HG03139 (cell line): ENCODE measurements at regions not wholly inside any gene's neighbourhood (a gene's known extent, or its start where the extent isn't known, plus 50 kb on each side); places are given as distances from the start of the nearest gene placed in this dataset.

Experiments used
- ATAC-seq: cut with Tn5 transposase; IDR thresholded peaks from one replicate; pipeline ENCODE4 v1.9.1; 2021; ENCODE audit not compliant: unreplicated experiment

DNA sequence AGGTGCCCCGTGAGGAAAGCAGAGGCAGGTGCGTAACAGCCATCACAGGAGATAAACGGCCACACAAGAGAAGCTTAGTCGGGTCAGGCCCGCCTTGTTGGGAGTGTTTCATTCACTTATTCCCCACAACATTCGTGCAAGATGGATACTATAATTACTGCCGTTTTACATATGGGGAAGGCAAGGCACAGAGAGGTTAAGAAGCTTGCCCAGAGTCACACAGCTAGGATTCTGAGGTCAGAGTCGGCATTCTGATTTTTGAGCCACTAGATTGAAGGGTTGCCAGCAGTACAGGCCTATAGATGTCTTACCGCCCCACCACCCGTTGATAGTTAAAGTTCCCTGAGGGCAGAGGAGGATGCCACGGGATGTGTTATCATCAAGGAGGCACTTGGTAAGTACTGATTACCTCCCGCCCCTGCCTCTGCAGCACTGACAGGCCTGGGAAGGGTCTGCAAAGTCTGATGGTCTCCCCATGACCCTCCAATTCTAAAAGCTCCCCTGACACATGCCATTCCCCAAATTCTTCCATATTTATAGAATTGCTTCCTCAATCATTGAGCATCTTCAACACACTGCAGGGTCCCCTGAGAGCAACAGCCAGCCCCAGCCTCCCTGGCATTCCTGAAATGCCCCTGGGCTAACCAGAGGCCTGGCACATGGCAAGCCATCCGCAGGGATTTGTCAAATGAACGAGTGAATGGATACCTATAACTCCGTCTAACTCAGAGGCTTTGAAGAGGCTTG lies 74.7 kb upstream of the CLDN14 start:
- ATAC-seq: no peak

DNA sequence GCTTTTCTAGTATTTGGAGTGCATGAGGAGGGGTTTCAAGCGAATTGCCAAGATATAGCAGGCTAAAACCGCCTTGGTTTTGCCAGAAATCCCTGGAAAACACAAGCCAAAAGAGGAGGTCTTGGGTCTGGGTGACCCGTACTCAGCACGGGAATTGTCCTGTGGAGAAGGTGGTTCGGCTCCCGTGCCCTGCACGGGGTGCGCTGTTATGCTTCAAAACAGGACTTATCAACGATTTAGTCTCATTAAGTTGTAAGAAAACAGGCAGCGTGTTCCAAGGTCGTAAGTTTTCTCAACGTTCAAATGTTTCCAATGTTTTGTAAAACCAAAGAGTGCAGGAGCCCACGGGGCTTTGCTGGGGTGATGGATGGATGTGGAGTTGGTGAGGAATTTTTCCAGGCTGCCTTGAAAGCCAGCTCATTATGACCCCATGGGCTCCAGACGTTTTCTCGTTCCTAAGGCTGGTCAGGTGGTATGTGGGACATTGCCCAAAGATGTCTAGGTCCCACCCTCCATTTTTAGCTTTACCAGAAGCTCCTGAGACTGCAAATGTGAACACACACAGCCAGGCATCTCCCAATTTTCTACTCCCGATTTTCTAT lies 75.4 kb upstream of the CLDN14 start:
- ATAC-seq: no peak

DNA sequence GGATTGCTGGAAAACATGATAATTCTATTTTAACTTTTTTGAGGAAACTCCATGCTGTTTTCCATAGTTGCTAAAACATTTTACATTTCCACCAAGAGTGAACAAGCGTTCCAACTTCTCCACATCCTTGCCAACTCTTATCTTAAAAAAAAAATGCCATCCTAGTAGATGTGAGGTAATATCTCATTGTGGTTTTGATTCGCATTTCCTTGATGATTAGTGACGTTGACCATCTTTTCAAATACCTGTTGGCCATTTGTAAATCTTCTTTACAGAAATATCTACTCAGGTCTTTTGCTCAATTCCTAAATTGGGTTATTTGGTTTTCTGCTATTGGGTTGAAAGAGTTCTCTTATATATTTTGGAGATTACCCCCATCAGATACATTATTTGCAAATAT lies 77.4 kb upstream of the CLDN14 start:
- ATAC-seq: no peak

DNA sequence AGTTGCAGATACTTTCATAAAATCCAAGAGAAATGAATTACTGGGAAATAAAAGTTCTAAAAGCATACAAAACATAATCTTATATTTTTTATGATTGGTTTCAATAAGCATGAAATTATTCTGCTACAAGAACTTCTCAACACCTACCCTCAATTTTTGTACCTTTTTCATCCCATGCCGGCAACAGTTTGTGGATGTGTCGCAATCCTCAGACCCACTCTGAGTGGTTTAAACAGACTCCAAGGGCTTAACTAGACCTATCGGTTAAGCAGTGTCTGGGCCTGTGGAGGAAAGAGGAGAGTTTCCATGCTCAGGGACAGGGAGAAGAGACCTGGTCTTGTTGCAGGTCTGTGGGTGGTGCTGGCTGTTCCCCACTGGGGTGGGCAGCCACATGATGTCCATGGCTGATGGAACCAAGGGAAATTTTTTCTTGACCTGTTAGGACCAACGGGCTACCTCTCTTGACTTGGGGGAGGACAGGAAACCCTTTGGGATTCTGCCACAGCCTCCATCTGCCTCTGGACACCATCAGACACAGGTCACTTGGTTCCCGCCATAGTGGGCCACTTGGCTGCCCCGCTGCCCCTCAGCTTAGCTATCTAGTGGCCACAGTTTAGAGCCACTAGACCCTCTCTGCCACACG lies 81.1 kb upstream of the CLDN14 start:
- ATAC-seq: no peak

DNA sequence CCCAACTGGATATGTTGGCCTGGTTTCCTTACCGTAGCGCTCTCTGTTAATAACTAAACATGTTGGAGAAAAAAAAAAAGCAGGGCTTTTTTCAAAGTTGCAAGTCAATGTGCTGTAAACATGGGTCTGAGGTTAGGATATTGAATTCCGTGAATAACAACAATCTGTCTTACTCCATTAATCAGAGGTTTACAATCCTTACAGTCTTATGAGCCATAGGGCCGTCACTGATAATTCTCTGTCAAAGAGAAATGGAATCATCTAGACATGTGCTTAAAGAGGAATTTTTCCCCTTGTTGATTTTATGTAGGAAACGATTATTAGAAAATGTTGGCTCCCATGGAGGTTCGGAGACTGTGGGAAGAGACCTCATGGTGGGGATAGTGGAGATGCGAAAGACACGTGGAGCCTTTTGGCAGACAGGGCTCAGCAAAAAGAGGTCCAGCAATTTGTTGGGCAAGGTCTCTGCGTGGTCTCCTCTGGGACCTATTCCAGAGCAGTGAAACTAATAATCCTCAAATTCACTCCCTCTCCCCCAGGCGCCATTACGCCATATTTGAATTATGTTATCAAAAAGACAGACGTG lies 83.5 kb upstream of the CLDN14 start:
- ATAC-seq: no peak

DNA sequence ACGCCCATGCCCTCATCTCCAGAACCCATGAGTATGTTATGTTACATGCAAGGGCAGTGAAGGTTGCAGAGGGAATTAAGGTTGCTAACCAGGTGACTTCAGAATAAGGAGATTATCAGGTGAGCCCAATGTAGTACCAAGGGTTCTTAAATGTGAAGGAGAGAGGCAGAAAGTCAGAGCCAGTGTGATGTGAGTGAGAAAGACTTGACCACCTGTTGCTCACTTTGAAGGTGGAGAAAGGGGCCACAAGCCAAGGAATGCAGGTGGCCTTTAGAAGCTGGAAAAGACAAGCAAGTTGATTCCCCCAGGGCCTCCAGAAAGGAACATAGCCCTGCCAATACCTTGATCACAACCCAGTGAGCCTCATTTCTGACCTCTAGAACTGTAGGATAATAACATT lies 84.7 kb upstream of the CLDN14 start:
- ATAC-seq: no peak

DNA sequence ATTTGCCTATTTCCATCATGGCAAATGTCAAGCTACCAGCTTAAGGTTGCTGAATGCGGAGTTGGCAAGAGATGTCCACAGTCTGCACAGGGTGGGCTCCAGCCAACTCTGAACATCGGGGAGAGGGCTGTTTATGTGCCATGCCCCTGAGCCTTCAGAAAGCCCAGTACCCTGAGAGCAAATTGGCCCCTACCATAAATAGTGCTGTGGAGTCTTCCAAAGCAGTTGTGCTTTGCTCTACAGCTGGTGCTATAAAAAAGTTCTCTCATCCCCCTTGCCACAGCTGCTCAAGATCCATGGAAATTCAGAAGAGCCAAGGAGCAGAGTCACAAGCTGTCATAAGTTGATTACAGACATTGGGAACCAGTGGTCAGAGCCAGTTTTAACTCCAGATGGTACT lies 85.6 kb upstream of the CLDN14 start:
- ATAC-seq: no peak

DNA sequence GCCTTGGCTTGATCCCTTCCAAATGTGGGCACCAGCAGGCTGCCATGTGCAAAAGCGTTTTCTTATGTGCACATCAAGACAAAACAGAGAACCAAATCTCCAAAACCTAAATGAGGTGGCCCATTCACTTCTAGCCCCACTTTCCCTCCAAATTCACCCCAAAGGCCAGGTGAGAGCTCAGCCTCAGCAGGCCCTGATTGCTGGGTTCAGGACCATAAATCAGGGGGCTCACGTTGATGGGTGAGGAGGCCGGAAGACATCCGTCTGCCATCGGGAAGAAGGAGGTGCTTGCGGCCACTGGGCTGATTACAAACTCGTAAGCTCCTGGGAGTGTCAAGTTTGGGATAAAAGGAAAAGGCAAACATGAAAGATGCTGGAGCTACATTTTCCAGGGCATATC lies 86.7 kb upstream of the CLDN14 start:
- no peak for ATAC-seq

DNA sequence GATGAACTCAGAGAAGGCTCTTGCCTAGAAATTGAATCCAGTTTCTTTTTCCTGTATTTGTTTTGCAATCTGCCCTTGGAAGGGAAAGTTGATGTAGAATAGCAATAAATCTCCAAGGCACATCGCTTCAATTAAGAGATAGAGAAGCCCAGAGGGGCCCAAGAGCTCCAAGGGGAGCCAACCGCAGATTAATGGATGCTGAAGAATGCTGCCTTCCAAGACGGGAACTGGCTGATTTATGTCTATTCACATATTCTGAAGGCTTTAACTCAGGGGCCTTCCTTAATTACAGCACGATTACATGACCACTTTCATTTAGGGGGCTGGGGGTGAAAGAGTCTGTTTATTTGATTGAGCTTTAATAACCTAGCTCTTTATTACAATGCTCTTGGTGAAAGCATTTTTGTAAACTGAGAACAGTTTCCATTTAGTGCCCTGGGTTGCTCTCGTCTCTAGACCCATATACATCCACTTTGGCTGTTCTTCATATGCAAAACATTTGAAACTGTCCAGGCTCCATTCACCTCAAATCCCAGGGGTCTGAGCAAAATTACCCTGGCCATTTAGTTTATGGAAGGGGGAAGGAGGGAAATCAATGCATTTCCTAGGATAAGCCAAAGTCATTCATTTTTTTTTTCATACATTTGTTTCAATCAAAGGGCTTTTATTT lies 87.4 kb upstream of the CLDN14 start:
- no peak for ATAC-seq

DNA sequence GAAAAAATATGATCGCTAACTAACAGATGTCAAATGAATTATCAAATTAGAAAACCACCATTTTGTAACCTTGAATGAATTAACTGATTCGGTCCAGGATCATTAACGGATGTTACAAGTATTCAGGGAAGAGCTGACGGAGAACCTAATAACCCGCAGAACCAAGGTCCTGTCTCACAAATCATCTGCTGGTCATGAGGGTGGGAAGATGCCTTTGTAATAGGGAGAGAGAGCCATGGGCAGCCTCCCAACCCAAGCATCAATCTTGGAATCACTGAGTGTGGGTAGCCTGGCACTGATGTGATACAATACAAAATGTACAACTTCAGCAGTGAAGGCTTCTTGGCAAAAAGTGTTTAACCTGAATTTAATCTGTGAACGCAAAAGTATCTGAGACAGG lies 89.6 kb upstream of the CLDN14 start:
- ATAC-seq: no peak

DNA sequence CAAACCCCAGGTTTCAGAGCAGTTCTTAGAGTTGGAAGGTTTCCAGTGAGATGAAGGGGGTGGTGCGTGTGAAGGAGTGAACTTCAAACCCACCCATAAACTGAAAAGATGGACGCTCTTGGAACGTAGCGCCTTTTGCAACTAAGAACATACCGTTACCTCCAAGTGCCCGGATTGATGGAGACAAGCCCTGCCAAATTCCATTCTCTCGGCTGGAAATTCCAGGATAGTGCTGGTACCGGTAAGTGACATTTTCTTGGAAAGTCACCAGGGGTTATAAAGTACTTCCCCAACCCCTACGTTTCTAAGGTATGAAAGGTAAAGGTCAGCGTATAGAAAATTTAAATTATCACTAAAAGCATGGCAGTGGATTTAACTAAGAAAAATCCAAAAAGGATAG lies 91.6 kb upstream of the CLDN14 start:
- no peak for ATAC-seq

DNA sequence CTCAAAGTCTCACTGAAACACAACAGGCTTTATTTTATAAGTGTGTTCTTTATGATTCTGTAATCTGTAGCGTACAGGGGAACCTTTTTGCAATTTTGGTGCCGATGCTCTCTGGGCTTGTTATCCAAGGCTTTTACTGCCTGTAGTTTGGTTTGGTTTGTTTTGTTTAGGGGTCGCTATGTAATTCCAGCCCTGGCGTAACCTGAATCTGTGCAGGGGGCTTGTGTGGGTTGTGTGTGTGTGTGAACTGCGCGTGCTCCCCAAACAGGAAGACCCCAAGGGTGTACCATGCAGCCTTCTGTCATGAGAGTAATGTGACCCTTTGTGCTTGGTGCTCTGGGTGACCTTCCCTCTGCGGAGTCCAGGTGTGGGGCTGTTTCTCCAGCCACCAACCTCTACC lies 92.1 kb upstream of the CLDN14 start:
- no peak for ATAC-seq

DNA sequence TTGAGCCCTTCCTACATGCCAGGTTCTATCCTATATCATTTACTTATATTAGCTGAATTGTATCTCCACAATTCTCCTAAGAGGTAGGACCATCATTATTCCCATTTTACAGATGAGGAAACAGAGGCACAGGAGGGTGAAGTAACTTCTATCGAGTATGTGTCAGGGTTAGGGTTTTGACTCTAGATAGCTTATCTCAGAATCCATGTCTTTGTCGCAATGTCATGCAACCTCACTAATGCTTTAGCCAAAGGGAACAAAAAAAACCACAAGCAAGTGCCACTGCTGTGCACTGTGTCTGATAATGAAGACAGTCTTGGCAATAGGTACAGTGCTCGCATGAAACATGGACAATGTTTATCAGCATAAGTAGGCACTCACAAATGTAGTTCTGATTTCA lies 95.4 kb upstream of the CLDN14 start:
- no peak for ATAC-seq

DNA sequence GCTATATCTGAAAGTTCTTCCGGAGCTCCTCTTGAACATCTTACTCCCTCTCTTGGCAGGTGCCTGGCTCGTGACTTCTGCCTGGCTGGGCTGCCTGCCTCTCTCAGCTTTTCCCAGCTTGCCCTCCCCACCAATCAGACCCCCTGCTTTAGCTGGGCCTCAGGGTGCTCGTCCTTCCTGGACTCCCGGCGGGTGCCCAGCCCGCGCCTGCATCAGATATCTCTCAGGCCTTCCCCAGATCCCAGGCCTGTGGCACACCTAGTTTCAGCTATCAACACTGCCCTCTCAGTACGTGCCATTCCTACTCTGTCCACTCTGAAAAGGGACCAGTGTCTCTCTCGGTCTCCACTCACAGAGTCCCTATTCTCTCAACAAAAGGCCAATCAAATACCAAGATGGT lies 96.5 kb upstream of the CLDN14 start:
- ATAC-seq: no peak

DNA sequence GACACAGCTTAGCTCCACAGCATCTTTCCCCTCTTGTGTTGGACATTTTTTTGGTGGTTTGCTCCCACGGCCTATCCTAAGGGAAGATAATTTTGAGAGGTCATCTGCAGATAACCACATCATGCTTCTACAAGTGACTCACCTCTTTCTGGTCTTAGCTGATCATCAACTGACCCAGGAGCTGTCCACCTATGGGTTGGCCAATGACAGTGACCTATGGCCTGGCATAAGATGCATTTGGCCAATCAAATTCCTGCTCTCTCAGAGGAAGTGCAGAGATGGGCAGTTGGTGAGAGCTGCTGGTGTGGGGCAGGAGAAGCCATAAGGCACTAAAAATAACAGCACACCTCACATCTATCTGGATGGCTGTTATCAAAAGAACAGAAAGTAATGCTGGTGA lies 100.0 kb upstream of the CLDN14 start:
- no peak for ATAC-seq

DNA sequence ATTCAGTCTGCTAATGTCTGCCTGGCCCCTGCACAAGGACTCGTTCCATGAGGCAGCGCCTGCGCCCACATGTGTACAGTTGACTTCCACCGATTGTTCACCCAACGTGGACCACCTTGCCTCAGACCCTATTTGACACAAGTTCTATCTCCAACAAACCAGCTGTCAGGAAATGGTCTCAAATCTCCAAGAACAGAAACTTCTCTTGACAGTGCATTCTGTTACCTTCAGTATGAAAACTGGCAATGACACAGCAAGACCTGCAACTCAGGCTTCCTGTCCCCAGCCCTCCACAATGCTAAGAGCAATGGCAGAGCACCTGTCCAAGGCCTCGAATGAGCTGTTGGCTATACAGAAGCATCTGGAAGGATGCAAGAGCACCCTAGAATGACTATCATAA lies 102.3 kb upstream of the CLDN14 start:
- ATAC-seq: no peak

DNA sequence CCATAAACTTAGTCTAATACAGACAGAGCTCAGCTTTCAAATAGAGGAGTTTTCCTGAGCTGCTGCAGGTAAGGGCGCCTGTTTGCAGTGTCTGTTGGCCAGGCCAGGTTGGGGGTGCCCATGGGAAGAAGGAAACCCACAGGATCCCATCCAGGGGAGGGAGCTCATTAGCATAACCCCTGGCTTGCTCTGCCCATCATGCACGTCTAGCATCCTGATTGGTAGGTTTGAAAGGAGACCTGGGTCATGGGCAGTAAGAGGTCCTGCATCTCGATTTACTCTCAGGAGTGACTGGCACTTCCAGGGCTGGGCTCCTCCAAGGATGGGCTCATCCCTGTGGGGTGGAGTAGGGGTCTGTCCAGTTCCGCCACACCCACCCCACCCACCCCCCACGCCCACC lies 103.7 kb upstream of the CLDN14 start:
- ATAC-seq: no peak

DNA sequence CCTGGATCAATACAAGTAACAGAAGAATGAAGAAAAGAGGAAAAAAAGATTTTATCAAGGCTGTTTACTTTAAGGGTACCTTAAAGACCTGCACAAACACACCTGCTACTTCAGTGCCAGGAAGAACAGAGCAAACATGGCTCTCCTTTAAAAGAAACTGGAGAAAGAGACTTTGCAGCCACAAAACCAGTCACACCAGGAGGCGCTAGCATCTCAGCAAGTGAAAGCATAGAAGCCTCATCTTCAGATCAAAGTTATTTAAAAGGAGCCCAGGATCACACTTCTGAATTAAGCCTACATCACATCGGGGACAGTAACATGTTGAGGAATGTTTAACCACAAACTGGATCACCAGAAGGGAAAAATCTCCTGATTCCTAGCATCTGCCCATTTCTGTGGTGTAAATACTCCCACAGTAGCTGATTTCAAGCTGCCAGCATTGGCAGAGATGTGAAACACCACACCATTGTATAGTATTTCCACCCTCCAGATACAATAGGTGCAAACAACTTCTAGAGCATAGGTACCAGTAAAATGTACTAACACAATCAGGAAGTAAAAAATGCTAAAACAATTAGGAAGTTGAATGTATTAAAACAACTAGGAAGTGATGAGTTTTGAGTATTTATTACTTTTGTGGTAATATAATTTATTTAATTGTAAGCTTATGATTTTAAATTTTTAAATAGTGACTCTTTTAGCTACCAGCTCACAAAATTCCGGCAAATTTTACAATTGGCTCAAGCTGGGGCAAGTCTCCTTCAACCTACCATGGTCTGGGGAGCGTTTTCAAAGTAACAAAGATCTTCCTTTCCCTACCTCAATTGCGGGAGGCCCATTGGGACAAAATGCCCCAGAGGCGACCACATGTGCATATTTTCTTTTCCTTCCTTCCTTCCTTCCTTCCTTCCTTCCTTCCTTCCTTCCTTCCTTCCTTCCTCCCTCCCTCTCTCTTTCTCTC lies 105.3 kb upstream of the CLDN14 start:
- no peak for ATAC-seq

DNA sequence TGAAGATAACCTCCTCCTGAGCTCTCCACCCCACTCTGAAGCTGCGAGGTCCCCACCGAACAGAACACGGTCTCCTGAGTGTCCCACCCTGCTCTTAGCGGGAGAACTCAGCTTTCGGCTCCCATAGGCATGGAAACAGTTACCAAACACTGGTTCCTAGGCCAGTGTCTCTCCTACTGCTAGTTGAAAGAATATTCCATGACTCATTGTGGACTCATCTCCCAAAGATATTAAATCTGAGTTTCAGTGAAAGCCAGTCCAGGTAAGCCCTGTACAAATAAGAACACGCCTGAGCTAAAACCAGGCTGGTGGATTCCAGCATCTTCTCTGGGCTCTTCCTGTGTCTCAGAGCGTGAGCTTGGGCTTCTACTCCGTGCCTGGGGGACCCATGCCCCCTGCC lies 107.5 kb upstream of the CLDN14 start:
- no peak for ATAC-seq

DNA sequence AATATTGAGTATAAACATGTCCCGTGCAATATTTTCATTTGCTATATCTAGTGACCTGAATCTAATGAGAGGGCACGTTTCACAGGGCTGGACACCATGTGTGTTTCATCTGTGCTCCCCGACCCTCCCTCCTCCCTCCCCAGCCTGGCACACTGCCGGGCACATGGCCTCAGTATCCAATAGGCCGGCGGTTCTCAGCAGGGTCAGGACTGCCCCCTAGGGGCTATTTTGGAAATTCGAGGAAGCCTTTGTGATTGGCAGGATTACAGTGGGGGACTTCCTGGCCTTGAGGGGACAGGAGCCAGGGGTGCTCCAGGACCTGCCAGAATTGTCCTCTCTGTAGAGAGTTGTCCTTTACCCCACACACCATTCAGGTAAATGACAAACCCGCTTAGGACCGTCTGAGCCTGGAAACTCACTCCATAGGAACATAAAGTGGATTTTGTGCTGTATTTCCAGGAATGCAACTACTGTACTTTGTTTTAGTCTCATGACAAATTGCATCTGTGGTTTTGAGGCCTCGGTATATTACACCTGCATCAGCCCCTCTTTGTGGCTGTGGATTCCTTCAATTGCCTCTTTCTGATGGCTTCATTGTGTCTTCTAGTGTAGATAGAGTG lies 109.5 kb upstream of the SIM2 start:
- no peak for ATAC-seq
